ENCODE measurements at regions not wholly inside any gene's neighbourhood (a gene's known extent, or its start where the extent isn't known, plus 50 kb on each side); places are given as distances from the start of the nearest gene placed in this dataset.

GRCh38 chr7:156458011-156458410 lies 182.6 kb upstream of the RNF32 start:
- Histone ChIP-seq H3K4me1 (no peaks in the 10 kb centered on the region), H3K27ac (no peak overlapping the region), H3K4me3 (no peak overlapping the region), H3K27me3 (no peaks in the 10 kb centered on the region), H3K36me3 (no peaks in the 10 kb centered on the region), H3K9me3 (no peaks in the 10 kb centered on the region)
- intact Hi-C loops (cut with DNase I; ENCODE audit: low total_unique reads) = no loop called here
- no peak for DNase-seq (ENCODE audit: low spot score in 2 of 2)
- no peak for TF ChIP-seq POLR2A (IDR thresholded peaks at IDR 0.05)
- TF ChIP-seq POLR2AphosphoS5 (IDR thresholded peaks at IDR 0.05) = no peak
- no peak for TF ChIP-seq CTCF (IDR thresholded peaks at IDR 0.05)

- Histone ChIP-seq H3K9me3 (no peaks in the 10 kb centered on the region), H3K4me3 (no peak overlapping the region), H3K27me3 (no peaks in the 10 kb centered on the region), H3K27ac (no peak overlapping the region), H3K36me3 (no peaks in the 10 kb centered on the region), H3K4me1 (no peaks in the 10 kb centered on the region)
- no peak for DNase-seq (ENCODE audit: low spot score in 2 of 2)
- intact Hi-C loops (cut with DNase I; ENCODE audit: low total_unique reads) = no loop called here
- TF ChIP-seq CTCF (IDR thresholded peaks at IDR 0.05) (no peak), POLR2A (IDR thresholded peaks at IDR 0.05) (no peak), POLR2AphosphoS5 (IDR thresholded peaks at IDR 0.05) (no peak)
These were observed 184.0 kb upstream of the RNF32 start for GRCh38 chr7:156456503-156457115.

GRCh38 chr7:156456032-156456431 lies 184.5 kb upstream of the RNF32 start:
- intact Hi-C loops (cut with DNase I; ENCODE audit: low total_unique reads) = no loop called here

GRCh38 chr7:156450473-156450872 lies 190.1 kb upstream of the RNF32 start:
- intact Hi-C loops (cut with DNase I; ENCODE audit: low total_unique reads) = no loop called here
- TF ChIP-seq POLR2AphosphoS5 (IDR thresholded peaks at IDR 0.05) (no peak), CTCF (IDR thresholded peaks at IDR 0.05) (no peak), POLR2A (IDR thresholded peaks at IDR 0.05) (no peak)
- H3K36me3 ChIP-seq = no peaks in the 10 kb centered on the region
- no peak for DNase-seq (ENCODE audit: low spot score in 2 of 2)
- H3K4me1 ChIP-seq = no peaks in the 10 kb centered on the region
- H3K4me3 ChIP-seq = no peak overlapping the region
- no peaks in the 10 kb centered on the region for H3K9me3 ChIP-seq
- no peak overlapping the region for H3K27ac ChIP-seq
- no peaks in the 10 kb centered on the region for H3K27me3 ChIP-seq

More at GRCh38 chr7:156456032-156456431, 184.5 kb upstream of the RNF32 start:
- Histone ChIP-seq H3K36me3 (no peaks in the 10 kb centered on the region), H3K4me3 (no peak overlapping the region), H3K9me3 (no peaks in the 10 kb centered on the region), H3K27me3 (no peaks in the 10 kb centered on the region), H3K4me1 (no peaks in the 10 kb centered on the region), H3K27ac (no peak overlapping the region)
- no peak for TF ChIP-seq CTCF (IDR thresholded peaks at IDR 0.05)
- TF ChIP-seq POLR2A (IDR thresholded peaks at IDR 0.05) = no peak
- TF ChIP-seq POLR2AphosphoS5 (IDR thresholded peaks at IDR 0.05) = no peak
- DNase-seq (ENCODE audit: low spot score in 2 of 2) = no peak

GRCh38 chr7:156448918-156449317 lies 191.7 kb upstream of the RNF32 start:
- Histone ChIP-seq H3K27ac (no peak overlapping the region), H3K27me3 (no peaks in the 10 kb centered on the region), H3K4me3 (no peak overlapping the region), H3K4me1 (no peaks in the 10 kb centered on the region), H3K9me3 (no peaks in the 10 kb centered on the region), H3K36me3 (no peaks in the 10 kb centered on the region)
- no peak for DNase-seq (ENCODE audit: low spot score in 2 of 2)
- intact Hi-C loops (cut with DNase I; ENCODE audit: low total_unique reads) = no loop called here
- TF ChIP-seq CTCF (IDR thresholded peaks at IDR 0.05) = no peak
- no peak for TF ChIP-seq POLR2AphosphoS5 (IDR thresholded peaks at IDR 0.05)
- TF ChIP-seq POLR2A (IDR thresholded peaks at IDR 0.05) = no peak

All from breast epithelium (tissue), 4 donors.